Peyer's patch (tissue), 4 donors: ENCODE measurements at regions not wholly inside any gene's neighbourhood (a gene's known extent, or its start where the extent isn't known, plus 50 kb on each side); places are given as distances from the start of the nearest gene placed in this dataset.

Experiments
- POLR2A ChIP-seq, 2 donors: fragments of 450-650 bp; IDR thresholded peaks; one replicate each; pipeline ENCODE4 v1.5.1; 2017; ENCODE audit warnings: antibody characterized with exemption in 2 of 2, mild to moderate bottlenecking in 2 of 2, moderate library complexity in 2 of 2
- TF ChIP-seq, protein P1 (sequence below), 6 experiments: fragments of 450-650 bp in 4 of 6; fragments of 200-600 bp in 2 of 6; sonication (generic) in 1 of 6; IDR thresholded peaks; one replicate each; pipeline ENCODE4 v1.5.1; 2017 to 2019; ENCODE audit warnings: antibody characterized with exemption in 6 of 6, mild to moderate bottlenecking in 3 of 6, moderate library complexity in 1 of 6

DNA sequence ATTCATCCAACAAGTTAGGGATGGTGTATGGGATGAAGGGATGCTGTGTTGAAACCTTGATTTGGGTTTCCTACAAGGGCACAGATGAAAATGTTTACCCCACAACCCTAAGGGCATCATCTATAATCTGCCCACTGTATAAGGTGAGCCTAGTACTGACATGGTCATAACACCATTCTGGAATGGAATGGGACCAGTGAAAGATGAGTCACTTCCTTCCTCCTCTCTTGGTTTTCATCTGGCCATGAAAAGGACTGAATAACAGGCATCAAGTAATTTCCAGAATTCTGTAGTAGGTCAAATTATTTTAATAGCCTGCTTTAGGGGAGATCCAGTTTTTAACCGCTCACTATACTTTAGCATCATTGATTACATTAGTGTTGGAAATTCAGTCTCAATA, 538.6 kb downstream of the NR2F2 start:
- TF ChIP-seq, protein P1, sequence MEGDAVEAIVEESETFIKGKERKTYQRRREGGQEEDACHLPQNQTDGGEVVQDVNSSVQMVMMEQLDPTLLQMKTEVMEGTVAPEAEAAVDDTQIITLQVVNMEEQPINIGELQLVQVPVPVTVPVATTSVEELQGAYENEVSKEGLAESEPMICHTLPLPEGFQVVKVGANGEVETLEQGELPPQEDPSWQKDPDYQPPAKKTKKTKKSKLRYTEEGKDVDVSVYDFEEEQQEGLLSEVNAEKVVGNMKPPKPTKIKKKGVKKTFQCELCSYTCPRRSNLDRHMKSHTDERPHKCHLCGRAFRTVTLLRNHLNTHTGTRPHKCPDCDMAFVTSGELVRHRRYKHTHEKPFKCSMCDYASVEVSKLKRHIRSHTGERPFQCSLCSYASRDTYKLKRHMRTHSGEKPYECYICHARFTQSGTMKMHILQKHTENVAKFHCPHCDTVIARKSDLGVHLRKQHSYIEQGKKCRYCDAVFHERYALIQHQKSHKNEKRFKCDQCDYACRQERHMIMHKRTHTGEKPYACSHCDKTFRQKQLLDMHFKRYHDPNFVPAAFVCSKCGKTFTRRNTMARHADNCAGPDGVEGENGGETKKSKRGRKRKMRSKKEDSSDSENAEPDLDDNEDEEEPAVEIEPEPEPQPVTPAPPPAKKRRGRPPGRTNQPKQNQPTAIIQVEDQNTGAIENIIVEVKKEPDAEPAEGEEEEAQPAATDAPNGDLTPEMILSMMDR (IDR thresholded peaks at IDR 0.05) = no peak
- no peak for TF ChIP-seq POLR2A (IDR thresholded peaks at IDR 0.05)
